Stimulated activated CD8-positive, alpha-beta memory T cell treated with anti-CD3 and anti-CD28 coated beads, Interleukin-12 subunit alpha, Interleukin-12 subunit beta, amount 100 ng/mL, for 1 hour (primary cell): ENCODE measurements at regions not wholly inside any gene's neighbourhood (a gene's known extent, or its start where the extent isn't known, plus 50 kb on each side); places are given as distances from the start of the nearest gene placed in this dataset.
"Not testable (repeated sequence)": the region's sequence is repeated elsewhere in the genome, so short reads cannot be mapped to it uniquely, and the experiment has no call there.

ENCODE experiments used
- DNase-seq: peaks from one replicate; pipeline ENCODE4 v3.0.0-alpha.2; 2020; ENCODE audit warnings: low read depth

GRCh38 chr13:21913010-21913409, 242.1 kb downstream of the FGF9 start:
- no peak for DNase-seq

GRCh38 chr13:21917086-21918015, 246.5 kb downstream of the FGF9 start:
- no peak for DNase-seq

GRCh38 chr13:21920802-21921201, 249.9 kb downstream of the FGF9 start:
- DNase-seq: not testable (repeated sequence)

GRCh38 chr13:21924958-21925357, 254.1 kb downstream of the FGF9 start:
- no peak for DNase-seq

- no peak for DNase-seq
These were observed 254.8 kb downstream of the FGF9 start for GRCh38 chr13:21925720-21926119.

- no peak for DNase-seq
These were observed 258.5 kb downstream of the FGF9 start for GRCh38 chr13:21929400-21929799.

- DNase-seq: no peak
These were observed 259.7 kb downstream of the FGF9 start for GRCh38 chr13:21930536-21930935.

- DNase-seq: no peak
These were observed 261.7 kb downstream of the FGF9 start for GRCh38 chr13:21932578-21932977.

- no peak for DNase-seq
These were observed 262.1 kb downstream of the FGF9 start for GRCh38 chr13:21932996-21933395.

- DNase-seq: no peak
These were observed 263.4 kb downstream of the FGF9 start for GRCh38 chr13:21934284-21934683.

GRCh38 chr13:21936674-21937073, 265.8 kb downstream of the FGF9 start:
- DNase-seq: no peak

- DNase-seq: no peak
These were observed 267.3 kb downstream of the FGF9 start for GRCh38 chr13:21938168-21938567.

- DNase-seq: no peak
These were observed 267.8 kb downstream of the FGF9 start for GRCh38 chr13:21938636-21939035.

- no peak for DNase-seq
These were observed 271.2 kb downstream of the FGF9 start for GRCh38 chr13:21942061-21942460.

- DNase-seq: no peak
These were observed 273.7 kb downstream of the FGF9 start for GRCh38 chr13:21944610-21945009.

- no peak for DNase-seq
These were observed 274.3 kb downstream of the FGF9 start for GRCh38 chr13:21945195-21945594.

- no peak for DNase-seq
These were observed 276.1 kb downstream of the FGF9 start for GRCh38 chr13:21946964-21947363.

GRCh38 chr13:21948769-21949474, 278.0 kb downstream of the FGF9 start:
- no peak for DNase-seq

- no peak for DNase-seq
These were observed 279.1 kb downstream of the FGF9 start for GRCh38 chr13:21949818-21950429.

- DNase-seq: no peak
These were observed 285.8 kb downstream of the FGF9 start for GRCh38 chr13:21956666-21957065.

- DNase-seq: no peak
These were observed 287.0 kb downstream of the FGF9 start for GRCh38 chr13:21957833-21958232.

GRCh38 chr13:21960108-21960507, 289.2 kb downstream of the FGF9 start:
- DNase-seq: no peak

GRCh38 chr13:21964686-21965085, 293.8 kb downstream of the FGF9 start:
- DNase-seq: no peak
